B cell (primary cell): ENCODE measurements at regions not wholly inside any gene's neighbourhood (a gene's known extent, or its start where the extent isn't known, plus 50 kb on each side); places are given as distances from the start of the nearest gene placed in this dataset.

Source experiments
- ATAC-seq: fragments of 200-7000 bp; cut with Tn5 transposase; one replicate; pipeline ENCODE4 v1.10.0; 2021; ENCODE audit warnings: low read depth, mild to moderate bottlenecking, moderate number of reproducible peaks, moderate library complexity
- CTCF ChIA-PET: fragments of 350-600 bp; sonication (Branson Sonifier 250); formaldehyde crosslinking; loops from one replicate; lab custom pipeline; 2021; ENCODE audit warnings: antibody characterized with exemption, inconsistent platforms; lab: Charles Lee
- POLR2A ChIA-PET: fragments of 350-600 bp; sonication (Branson Sonifier 250); formaldehyde crosslinking; loops from one replicate; lab custom pipeline; 2021; ENCODE audit warnings: antibody characterized with exemption; lab: Charles Lee
- DNase-seq: peaks from one replicate; pipeline ENCODE4 v3.0.0; 2013
- H2AFZ ChIP-seq: 2 replicates; pipeline ENCODE4 v1.6.1; 2012; ENCODE audit warnings: mild to moderate bottlenecking, low read depth, low read length; ENCODE audit not compliant: insufficient read depth, poor library complexity, severe bottlenecking
- H3K27ac ChIP-seq, 2 donors: 1 replicate in 1 of 2; 2 replicates in 1 of 2; pipeline ENCODE4 v1.5.1; 2012 to 2013; ENCODE audit warnings: low read length in 2 of 2, mild to moderate bottlenecking in 2 of 2, moderate library complexity in 1 of 2
- H3K27me3 ChIP-seq, 4 experiments: fragments of 200-600 bp in 1 of 4; sonication (generic) in 1 of 4; replicated peaks in 1 of 4; 1 replicate in 2 of 4; 2 replicates in 2 of 4; pipeline versions ENCODE4 v1.6.1 to v1.7.0; 2013 to 2016; ENCODE audit warnings: low read length in 3 of 4, mild to moderate bottlenecking in 2 of 4, mixed read lengths in 1 of 4, moderate library complexity in 1 of 4; ENCODE audit not compliant: insufficient read depth in 4 of 4, control insufficient read depth in 3 of 4; ENCODE audit errors: control extremely low read depth in 1 of 4
- H3K36me3 ChIP-seq, 2 experiments: replicated peaks in 1 of 2; 1 replicate in 1 of 2; 2 replicates in 1 of 2; pipeline versions ENCODE4 v1.6.1 to v1.7.1; 2013; ENCODE audit warnings: low read length in 1 of 2; ENCODE audit not compliant: insufficient read depth in 2 of 2, control insufficient read depth in 1 of 2; ENCODE audit errors: control extremely low read depth in 1 of 2, extremely low read depth in 1 of 2
- H3K4me1 ChIP-seq, 2 donors: fragments of 200-600 bp in 1 of 2; sonication (generic) in 1 of 2; 1 replicate in 1 of 2; 2 replicates in 1 of 2; pipeline versions ENCODE4 v1.5.1 to v1.6.1; 2013 to 2017; ENCODE audit warnings: low read length in 2 of 2; ENCODE audit not compliant: control insufficient read depth in 2 of 2, insufficient read depth in 2 of 2
- H3K4me2 ChIP-seq: replicated peaks from 2 replicates; pipeline ENCODE3; 2012; ENCODE audit warnings: mild to moderate bottlenecking, low read depth, low read length; ENCODE audit not compliant: poor library complexity, severe bottlenecking
- H3K4me3 ChIP-seq, 5 experiments: fragments of 200-600 bp in 1 of 5; sonication (generic) in 1 of 5; 1 replicate in 3 of 5; 2 replicates in 2 of 5; pipeline versions ENCODE4 v1.5.1 to v1.7.0; 2011 to 2016; ENCODE audit warnings: low read length in 4 of 5, mild to moderate bottlenecking in 4 of 5, low read depth in 2 of 5, control low read depth in 1 of 5, moderate library complexity in 1 of 5; ENCODE audit not compliant: insufficient read depth in 1 of 5; ENCODE audit errors: control extremely low read depth in 1 of 5, extremely low read depth in 1 of 5
- H3K79me2 ChIP-seq: fragments of 200-600 bp; sonication (generic); one replicate; pipeline ENCODE4 v1.6.0; 2016; ENCODE audit warnings: low read length; ENCODE audit not compliant: control insufficient read depth, insufficient read depth
- H3K9ac ChIP-seq: fragments of 200-600 bp; sonication (generic); 2 replicates; pipeline ENCODE4 v1.6.1; 2017; ENCODE audit warnings: mild to moderate bottlenecking, low read length, moderate library complexity
- H3K9me3 ChIP-seq, 3 donors: one replicate each; pipeline versions ENCODE4 v1.6.1 to v1.7.1; 2013; ENCODE audit warnings: low read length in 2 of 3; ENCODE audit not compliant: control insufficient read depth in 2 of 3, insufficient read depth in 1 of 3; ENCODE audit errors: control extremely low read depth in 1 of 3
- H4K20me1 ChIP-seq: 2 replicates; pipeline ENCODE4 v1.6.0; 2012; ENCODE audit warnings: mild to moderate bottlenecking, low read length; ENCODE audit not compliant: insufficient read depth, control insufficient read depth, poor library complexity, severe bottlenecking
- H3K27ac Mint-ChIP-seq: one replicate; pipeline ENCODE4 v1.8.0; 2021; ENCODE audit warnings: mixed read lengths
- H3K27me3 Mint-ChIP-seq: one replicate; pipeline ENCODE4 v1.8.0; 2021; ENCODE audit warnings: mixed read lengths
- H3K4me1 Mint-ChIP-seq: one replicate; pipeline ENCODE4 v1.8.0; 2021; ENCODE audit warnings: mixed read lengths
- H3K4me3 Mint-ChIP-seq: one replicate; pipeline ENCODE4 v1.8.0; 2021; ENCODE audit warnings: mixed read lengths
- H3K9me3 Mint-ChIP-seq: one replicate; pipeline ENCODE4 v1.8.0; 2022; ENCODE audit warnings: mixed read lengths; ENCODE audit not compliant: insufficient read depth
- EZH2 ChIP-seq: IDR thresholded peaks from 2 replicates; pipeline ENCODE4 v1.6.1; 2012; ENCODE audit warnings: borderline replicate concordance, low read depth, mild to moderate bottlenecking, moderate library complexity, low read length; ENCODE audit not compliant: insufficient read depth, poor library complexity, severe bottlenecking
- WGBS: methylation state at CpG from one replicate; pipeline ENCODE4 v1.1.5; 2013; ENCODE audit warnings: missing lambda C conversion rate; ENCODE audit not compliant: insufficient coverage; 5-methylcytosine and 5-hydroxymethylcytosine counted together
- intact Hi-C: fragments of 100-400 bp; cut with micrococcal nuclease; formaldehyde crosslinking; loops from one replicate; pipeline ENCODE4 v1.10.0; 2022
- TF ChIP-seq, protein P1 (sequence below): fragments of 200-600 bp; IDR thresholded peaks from one replicate; pipeline ENCODE4 v1.8.0; 2022; ENCODE audit warnings: antibody characterized with exemption, mild to moderate bottlenecking

DNA sequence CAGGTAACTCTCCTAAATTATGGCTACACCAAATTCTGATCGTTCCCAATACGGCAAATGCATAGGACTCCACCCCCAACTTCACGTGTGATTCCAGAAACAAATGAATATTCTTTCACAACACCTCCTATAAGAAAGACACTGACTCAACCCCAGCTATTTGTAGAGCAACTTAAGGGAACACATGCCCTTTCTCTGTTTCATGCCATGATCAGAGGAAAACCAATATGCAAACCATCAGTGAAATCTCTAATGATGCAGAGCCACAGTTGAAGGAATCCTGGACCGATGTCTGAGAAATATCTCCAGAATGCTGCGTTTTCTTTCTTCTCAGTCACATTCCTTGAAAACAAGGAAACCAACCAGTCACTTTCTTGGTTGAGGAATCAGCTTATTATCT, 164.2 kb upstream of the PTBP2 start:
- no peaks in the 10 kb centered on the region for H3K9me3 ChIP-seq
- H3K4me2 ChIP-seq, result no peak overlapping the region
- DNase-seq (no peak), ATAC-seq (no peak)
- no peak overlapping the region for H3K27ac ChIP-seq
- Mint-ChIP-seq H3K4me3 (no peak overlapping the region), H3K4me1 (no peaks in the 10 kb centered on the region), H3K9me3 (no peaks in the 10 kb centered on the region), H3K27me3 (no peaks in the 10 kb centered on the region), H3K27ac (no peak overlapping the region)
- H3K36me3 ChIP-seq, result no peaks in the 10 kb centered on the region
- WGBS, result 90% methylated on average over 3 of the region's 5 CpGs
- no peaks in the 10 kb centered on the region for H3K79me2 ChIP-seq
- intact Hi-C loops, result no loop called here
- H4K20me1 ChIP-seq, result no peaks in the 10 kb centered on the region
- ChIA-PET POLR2A (no interaction called here), CTCF (no interaction called here)
- H2AFZ ChIP-seq, result no peak overlapping the region
- no peak overlapping the region for H3K4me3 ChIP-seq
- no peak overlapping the region for H3K9ac ChIP-seq
- H3K27me3 ChIP-seq, result no peaks in the 10 kb centered on the region
- H3K4me1 ChIP-seq, result no peaks in the 10 kb centered on the region
- TF ChIP-seq EZH2, result no peak
- TF ChIP-seq, protein P1, sequence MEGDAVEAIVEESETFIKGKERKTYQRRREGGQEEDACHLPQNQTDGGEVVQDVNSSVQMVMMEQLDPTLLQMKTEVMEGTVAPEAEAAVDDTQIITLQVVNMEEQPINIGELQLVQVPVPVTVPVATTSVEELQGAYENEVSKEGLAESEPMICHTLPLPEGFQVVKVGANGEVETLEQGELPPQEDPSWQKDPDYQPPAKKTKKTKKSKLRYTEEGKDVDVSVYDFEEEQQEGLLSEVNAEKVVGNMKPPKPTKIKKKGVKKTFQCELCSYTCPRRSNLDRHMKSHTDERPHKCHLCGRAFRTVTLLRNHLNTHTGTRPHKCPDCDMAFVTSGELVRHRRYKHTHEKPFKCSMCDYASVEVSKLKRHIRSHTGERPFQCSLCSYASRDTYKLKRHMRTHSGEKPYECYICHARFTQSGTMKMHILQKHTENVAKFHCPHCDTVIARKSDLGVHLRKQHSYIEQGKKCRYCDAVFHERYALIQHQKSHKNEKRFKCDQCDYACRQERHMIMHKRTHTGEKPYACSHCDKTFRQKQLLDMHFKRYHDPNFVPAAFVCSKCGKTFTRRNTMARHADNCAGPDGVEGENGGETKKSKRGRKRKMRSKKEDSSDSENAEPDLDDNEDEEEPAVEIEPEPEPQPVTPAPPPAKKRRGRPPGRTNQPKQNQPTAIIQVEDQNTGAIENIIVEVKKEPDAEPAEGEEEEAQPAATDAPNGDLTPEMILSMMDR, result no peak

DNA sequence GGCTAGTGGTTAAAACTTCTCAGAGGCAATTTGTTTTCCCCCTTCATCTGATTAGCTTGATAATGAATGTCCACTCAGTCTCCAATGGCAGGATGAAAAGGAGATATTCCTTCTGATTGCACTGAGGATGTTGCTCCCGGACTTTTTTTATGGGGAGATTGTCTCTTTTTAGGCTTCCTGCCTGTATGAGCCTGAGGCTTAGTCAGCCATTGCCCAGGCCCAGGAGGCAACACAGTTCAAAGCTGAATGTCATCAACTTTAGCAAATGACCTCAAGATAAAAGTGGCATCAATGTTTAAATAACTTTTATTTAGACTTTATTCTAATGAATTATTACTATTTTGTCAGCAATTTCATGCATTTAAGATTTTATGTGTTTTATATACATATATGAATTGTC, 162.9 kb upstream of the PTBP2 start:
- Histone ChIP-seq H3K27ac (no peak overlapping the region), H3K79me2 (no peaks in the 10 kb centered on the region), H4K20me1 (no peaks in the 10 kb centered on the region), H3K4me3 (no peak overlapping the region), H3K36me3 (no peaks in the 10 kb centered on the region), H3K9ac (no peak overlapping the region), H3K4me1 (no peaks in the 10 kb centered on the region), H3K9me3 (no peaks in the 10 kb centered on the region), H3K27me3 (no peaks in the 10 kb centered on the region), H2AFZ (no peak overlapping the region), H3K4me2 (no peak overlapping the region)
- Mint-ChIP-seq H3K4me1 (no peaks in the 10 kb centered on the region), H3K9me3 (no peaks in the 10 kb centered on the region), H3K27me3 (no peaks in the 10 kb centered on the region), H3K27ac (no peak overlapping the region), H3K4me3 (no peak overlapping the region)
- ChIA-PET POLR2A (no interaction called here), CTCF (no interaction called here)
- WGBS, result no CpG with 5 or more reads among the region's 1 CpG
- no peak for TF ChIP-seq EZH2
- intact Hi-C loops, result no loop called here
- ATAC-seq (no peak), DNase-seq (no peak)
